Eye (tissue), 1 donor: ENCODE measurements at regions not wholly inside any gene's neighbourhood (a gene's known extent, or its start where the extent isn't known, plus 50 kb on each side); places are given as distances from the start of the nearest gene placed in this dataset.
"Not testable (repeated sequence)": the region's sequence is repeated elsewhere in the genome, so short reads cannot be mapped to it uniquely, and the experiment has no call there.

Experiments used
- DNase-seq: peaks from one replicate; pipeline ENCODE4 v3.0.0-alpha.2; 2015

- DNase-seq = no peak
Measured at GRCh38 chr2:217363470-217363869, 503.6 kb upstream of the TNP1 start.

- DNase-seq = no peak
Measured at GRCh38 chr2:217362710-217363109, 502.8 kb upstream of the TNP1 start.

DNA sequence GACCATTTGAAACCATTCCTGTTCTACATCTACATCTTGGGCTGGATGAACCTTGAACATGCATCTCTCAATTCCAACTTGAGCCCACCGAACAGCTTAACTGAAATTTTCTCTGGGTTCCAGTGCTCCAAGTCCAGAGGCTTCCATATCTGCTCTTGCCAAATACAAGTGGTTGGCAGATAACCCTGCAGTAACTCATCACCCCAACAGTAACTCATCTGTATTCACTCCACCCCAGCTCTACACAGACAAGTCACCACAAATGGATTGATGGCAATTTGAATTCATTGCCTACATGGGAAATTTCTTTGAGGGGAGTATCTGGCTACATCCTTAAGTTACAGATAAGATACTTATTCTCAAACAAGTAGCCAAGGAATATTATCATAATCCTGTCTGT is 502.4 kb upstream of the TNP1 start:
- DNase-seq = no peak

GRCh38 chr2:217361483-217361880 is 501.6 kb upstream of the TNP1 start:
- no peak for DNase-seq

DNA sequence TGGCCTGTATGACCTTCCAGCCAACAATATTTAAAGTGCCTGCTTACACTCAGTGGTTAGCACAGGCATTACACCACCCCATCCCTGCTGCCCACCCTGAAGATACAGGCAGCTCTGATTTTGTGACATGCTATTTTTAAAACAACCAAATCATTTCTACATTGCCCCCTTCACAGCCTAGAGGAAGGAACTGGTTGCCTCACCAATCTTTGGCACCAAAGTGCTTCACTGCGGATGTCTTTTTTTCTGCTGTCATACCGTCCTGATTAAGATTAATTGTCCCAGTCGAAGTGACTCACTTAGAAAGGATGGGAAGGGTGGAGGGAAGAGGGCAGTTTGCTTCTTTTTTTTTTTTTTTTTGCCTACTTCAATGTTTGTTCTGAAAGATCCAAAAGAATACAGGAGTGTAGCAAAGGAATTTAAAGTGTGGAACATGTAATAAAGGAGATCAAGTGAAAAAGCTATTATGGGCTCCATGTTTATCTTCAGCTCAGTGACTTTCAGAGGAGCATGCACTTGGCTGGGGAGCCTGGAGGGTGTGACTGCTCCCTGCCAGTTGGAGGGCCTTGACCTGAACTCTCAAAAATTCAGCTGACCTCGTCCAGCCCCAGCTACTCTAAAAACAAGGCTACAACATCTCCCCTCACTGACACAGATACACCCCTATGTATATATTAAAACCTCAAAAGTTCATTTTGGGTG is 501.1 kb upstream of the TNP1 start:
- DNase-seq = no peak

GRCh38 chr2:217360111-217360510 is 500.2 kb upstream of the TNP1 start:
- no peak for DNase-seq

GRCh38 chr2:217357886-217358620 is 498.2 kb upstream of the TNP1 start:
- DNase-seq = no peak

DNA sequence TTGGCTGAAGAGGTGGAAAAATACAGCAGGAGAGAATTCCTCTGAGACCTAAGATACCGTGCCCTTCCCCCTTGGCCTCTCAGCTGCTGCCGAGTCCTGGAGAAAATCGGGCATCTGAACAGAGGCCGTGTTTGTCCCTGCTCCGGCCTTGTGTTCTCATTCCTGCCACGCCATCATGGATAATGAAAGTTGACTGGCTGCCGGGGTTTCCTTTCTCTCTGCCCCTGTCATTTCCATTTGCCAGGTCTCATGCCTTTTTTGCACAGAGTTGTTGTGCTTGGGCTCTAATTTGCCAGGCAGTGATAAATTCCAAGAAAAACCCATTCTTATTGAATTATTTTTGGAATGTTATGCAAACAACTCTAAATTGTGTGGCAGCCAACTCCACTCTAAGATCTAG is 496.9 kb upstream of the TNP1 start:
- peak; percentile 93 for DNase-seq

- no peak for DNase-seq
Measured at GRCh38 chr2:217356142-217356541, 496.3 kb upstream of the TNP1 start.

DNA sequence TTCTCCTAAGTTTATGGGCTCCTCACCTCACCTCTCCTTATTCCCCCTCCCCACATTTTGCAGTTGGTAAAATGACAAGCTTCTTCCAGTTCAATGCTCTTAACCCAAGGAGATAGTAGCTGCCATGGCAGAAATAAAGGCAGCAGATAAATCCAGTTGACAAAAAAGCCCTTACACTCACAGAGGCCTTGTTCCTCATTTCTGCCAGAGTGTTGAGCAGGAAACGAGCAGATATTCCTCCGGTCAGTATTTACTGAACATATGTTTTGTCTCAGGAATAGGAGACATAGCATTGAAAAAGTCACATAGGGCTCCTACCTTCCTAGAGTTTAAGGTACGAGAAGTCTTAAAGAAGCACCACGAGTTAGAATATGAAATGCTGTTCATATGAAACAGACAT is 493.7 kb upstream of the TNP1 start:
- DNase-seq = no peak

- DNase-seq = no peak
Measured at GRCh38 chr2:217351378-217351777, 491.5 kb upstream of the TNP1 start.

DNA sequence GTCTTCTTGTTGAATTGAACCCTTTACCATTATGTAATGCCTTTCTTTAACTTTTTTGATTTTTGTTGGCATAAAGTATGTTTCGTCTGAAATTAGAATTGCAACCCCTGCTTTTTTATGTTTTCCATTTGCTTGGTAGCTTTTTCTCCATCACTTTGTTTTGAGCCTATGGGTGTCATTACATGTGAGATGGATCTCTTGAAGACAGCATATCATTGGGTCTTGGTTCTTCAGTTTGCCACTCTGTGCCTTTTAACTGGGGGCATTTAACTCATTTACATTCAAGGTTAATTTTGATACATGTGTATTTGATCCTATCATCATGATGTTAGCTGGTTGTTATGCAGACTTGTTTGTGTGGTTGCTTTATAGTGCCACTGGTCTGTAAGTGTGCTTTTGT is 489.4 kb upstream of the TNP1 start:
- no peak for DNase-seq

DNA sequence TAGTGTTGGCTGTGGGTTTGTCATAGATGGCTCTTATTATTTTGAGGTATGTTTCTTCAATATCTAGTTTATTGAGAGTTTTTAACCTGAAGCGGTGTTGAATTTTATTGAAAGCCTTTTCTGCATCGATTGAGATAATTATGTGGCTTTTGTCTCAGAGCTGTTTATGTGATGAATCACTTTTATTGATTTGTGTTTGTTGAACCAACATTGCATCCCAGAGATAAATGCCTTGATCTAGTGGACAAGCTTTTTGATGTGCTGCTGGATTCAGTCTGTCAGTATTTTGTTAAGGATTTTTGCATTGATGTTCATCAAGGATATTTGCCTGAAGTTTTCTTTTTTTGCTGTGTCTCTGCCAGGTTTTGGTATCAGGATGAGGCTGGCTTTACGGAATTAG is 487.8 kb upstream of the TNP1 start:
- DNase-seq = not testable (repeated sequence)

DNA sequence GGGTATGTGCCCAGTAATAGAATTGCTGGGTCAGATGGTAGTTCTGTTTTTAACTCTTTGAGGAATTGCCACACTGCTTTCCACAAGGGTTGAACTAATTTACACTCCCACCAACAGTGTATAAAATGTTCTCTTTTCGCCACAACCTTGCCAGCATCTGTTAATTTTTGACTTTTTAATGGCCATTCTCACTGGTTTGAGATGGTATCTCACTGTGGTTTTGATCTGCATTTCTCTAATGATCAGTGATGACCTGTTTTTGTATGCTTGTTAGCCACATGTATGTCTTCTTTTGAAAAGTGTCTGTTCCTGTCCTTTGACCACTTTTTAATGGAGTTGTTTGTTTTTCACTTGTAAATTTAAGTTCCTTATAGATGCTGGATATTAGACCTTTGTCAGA is 486.2 kb upstream of the TNP1 start:
- DNase-seq = not testable (repeated sequence)

DNA sequence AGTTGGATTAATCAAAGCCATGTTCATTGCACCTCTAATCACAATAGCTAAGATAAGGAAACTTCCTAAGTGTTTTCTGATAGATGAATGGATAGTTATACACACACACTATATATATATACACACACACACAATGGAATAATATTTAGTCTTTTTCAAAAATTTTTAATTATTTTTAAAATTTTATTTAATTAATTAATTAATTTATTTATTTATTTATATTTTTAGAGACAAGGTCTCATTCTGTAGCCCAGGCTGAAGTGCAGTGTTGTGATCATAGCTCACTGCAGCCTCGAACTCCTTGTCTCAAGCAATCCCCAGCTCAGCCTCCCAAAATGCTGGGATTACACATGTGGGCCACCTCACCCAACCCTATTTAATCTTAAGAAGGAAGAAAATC is 481.0 kb upstream of the TNP1 start:
- no peak for DNase-seq

- DNase-seq = no peak
Measured at GRCh38 chr2:217340176-217340575, 480.3 kb upstream of the TNP1 start.

GRCh38 chr2:217339753-217340152 is 479.9 kb upstream of the TNP1 start:
- no peak for DNase-seq

DNA sequence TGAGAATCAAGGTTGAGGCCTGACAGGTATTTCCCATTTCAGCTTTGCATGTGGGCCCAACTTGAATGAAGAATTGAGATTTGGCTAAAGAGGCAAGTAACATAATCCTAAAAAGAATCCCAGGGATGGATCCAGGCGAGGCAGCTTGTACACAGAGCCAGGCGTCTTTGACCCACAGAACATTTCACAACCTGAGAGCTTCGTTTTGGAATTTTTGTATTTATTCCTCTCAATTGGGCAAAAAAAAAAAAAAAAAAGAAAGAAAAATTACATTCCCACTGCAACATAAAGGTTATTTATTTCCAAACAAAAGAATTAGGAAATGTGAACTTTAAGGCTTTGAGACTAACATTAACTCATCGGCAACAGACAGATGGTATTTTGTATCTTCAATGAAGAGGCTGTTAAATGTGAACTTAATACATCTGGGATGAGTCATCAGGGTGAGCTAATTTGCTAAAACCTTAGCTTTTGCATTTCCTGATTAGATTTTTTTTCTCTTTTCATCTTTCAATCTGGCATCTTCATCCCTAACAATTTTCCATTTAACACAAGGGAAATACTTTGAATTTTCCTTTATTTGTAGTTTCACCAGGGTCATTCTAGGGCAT is 478.5 kb upstream of the TNP1 start:
- DNase-seq = no peak

GRCh38 chr2:217337771-217338170 is 477.9 kb upstream of the TNP1 start:
- DNase-seq = no peak

DNA sequence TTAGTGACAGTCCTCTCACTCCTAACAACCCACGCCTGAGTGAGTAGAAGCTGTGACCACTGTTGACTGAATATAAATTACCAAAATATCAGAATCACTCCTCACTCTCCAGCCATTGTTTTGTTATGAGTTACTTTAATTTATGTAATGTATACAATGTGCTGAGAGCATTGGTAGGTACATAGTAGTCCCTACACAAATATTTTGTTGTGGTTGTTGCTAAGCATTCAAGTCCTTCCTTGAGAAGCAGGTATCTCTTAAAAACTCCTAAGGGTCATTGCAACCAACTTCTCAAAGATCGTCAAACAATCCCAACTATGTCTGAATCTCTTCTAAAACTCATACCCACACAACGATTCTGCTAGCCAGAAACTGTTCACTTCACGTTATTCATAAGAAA is 476.8 kb upstream of the TNP1 start:
- DNase-seq = no peak

- DNase-seq = no peak
Measured at GRCh38 chr2:217335341-217335966, 475.6 kb upstream of the TNP1 start.

GRCh38 chr2:217334561-217334960 is 474.7 kb upstream of the TNP1 start:
- DNase-seq = no peak

- no peak for DNase-seq
Measured at GRCh38 chr2:217332866-217333265, 473.0 kb upstream of the TNP1 start.

GRCh38 chr2:217332417-217332791 is 472.5 kb upstream of the TNP1 start:
- DNase-seq = no peak
